Chondrocyte (in vitro differentiated cells): ENCODE measurements at regions not wholly inside any gene's neighbourhood (a gene's known extent, or its start where the extent isn't known, plus 50 kb on each side); places are given as distances from the start of the nearest gene placed in this dataset.

Source experiments
- DNase-seq: peaks from one replicate; pipeline ENCODE4 v3.0.0; 2021; ENCODE audit warnings: mixed read lengths, low spot score
- H3K27ac Mint-ChIP-seq: one replicate; pipeline ENCODE4 v1.8.0; 2021; ENCODE audit warnings: mild to moderate bottlenecking, moderate library complexity, mixed read lengths; ENCODE audit not compliant: unreplicated experiment
- H3K27me3 Mint-ChIP-seq: 2 replicates; pipeline ENCODE4 v1.8.0; 2021; ENCODE audit warnings: low read depth, mixed read lengths
- H3K36me3 Mint-ChIP-seq: 2 replicates; pipeline ENCODE4 v1.8.0; 2021; ENCODE audit warnings: low read depth, mixed read lengths
- H3K4me1 Mint-ChIP-seq: 2 replicates; pipeline ENCODE4 v1.8.0; 2021; ENCODE audit warnings: low read depth, mild to moderate bottlenecking, mixed read lengths
- H3K4me3 Mint-ChIP-seq: one replicate; pipeline ENCODE4 v1.8.0; 2021; ENCODE audit warnings: mild to moderate bottlenecking, moderate library complexity, mixed read lengths; ENCODE audit not compliant: unreplicated experiment
- H3K9me3 Mint-ChIP-seq: 2 replicates; pipeline ENCODE4 v1.8.0; 2021; ENCODE audit warnings: low read depth, mixed read lengths
- TF ChIP-seq, protein P1 (sequence below): fragments of 200-600 bp; sonication (generic); IDR thresholded peaks from 2 replicates; pipeline ENCODE4 v1.5.0; 2021; ENCODE audit warnings: antibody characterized with exemption, mild to moderate bottlenecking, moderate library complexity

DNA sequence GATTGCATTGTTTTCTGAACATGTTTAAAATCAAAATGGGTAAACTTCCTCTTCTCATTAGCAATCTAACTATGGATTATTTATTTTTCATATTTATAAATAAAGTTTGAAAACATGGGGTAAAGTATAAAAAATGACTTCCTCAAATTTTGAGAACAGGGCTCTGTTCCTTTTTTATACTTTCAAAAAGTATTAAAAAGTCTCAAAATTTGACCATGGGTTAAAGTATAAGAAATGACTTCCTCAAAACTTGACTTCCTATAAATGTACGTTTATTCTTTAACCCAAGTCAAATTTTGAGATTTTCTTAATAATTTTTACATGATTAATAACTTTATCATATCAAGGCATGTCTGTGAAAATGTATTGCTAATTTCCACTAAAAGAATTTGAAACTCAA is 512.4 kb downstream of the GALR1 start:
- H3K4me3 Mint-ChIP-seq = no peak overlapping the region
- DNase-seq = no peak
- H3K9me3 Mint-ChIP-seq = peaks cover 3% of the 10 kb centered on the region
- H3K4me1 Mint-ChIP-seq = no peaks in the 10 kb centered on the region
- no peaks in the 10 kb centered on the region for H3K36me3 Mint-ChIP-seq
- H3K27ac Mint-ChIP-seq = no peak overlapping the region
- TF ChIP-seq, protein P1, sequence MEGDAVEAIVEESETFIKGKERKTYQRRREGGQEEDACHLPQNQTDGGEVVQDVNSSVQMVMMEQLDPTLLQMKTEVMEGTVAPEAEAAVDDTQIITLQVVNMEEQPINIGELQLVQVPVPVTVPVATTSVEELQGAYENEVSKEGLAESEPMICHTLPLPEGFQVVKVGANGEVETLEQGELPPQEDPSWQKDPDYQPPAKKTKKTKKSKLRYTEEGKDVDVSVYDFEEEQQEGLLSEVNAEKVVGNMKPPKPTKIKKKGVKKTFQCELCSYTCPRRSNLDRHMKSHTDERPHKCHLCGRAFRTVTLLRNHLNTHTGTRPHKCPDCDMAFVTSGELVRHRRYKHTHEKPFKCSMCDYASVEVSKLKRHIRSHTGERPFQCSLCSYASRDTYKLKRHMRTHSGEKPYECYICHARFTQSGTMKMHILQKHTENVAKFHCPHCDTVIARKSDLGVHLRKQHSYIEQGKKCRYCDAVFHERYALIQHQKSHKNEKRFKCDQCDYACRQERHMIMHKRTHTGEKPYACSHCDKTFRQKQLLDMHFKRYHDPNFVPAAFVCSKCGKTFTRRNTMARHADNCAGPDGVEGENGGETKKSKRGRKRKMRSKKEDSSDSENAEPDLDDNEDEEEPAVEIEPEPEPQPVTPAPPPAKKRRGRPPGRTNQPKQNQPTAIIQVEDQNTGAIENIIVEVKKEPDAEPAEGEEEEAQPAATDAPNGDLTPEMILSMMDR = no peak
- peaks cover 25% of the 10 kb centered on the region for H3K27me3 Mint-ChIP-seq

DNA sequence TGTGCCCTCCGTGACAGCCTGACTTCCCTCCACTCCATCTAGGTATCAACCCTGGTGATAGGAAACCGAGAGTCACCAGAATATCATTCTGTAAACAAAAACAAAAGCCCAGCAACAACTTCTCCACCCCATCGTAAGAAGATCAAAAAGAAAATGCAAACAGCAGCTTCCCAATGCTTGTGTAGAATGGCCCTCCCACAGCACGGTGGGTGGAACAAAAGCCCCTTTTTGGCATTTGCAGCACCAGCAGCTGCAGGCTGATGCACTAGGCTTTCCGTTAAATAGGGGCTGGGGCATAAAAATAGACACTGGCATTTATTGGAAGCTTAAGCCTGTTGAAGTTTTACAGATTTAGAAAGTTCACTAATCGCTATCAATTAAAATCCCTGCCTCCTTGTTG is 513.0 kb downstream of the GALR1 start:
- Mint-ChIP-seq H3K4me1 (no peaks in the 10 kb centered on the region), H3K27ac (no peak overlapping the region), H3K4me3 (no peak overlapping the region), H3K27me3 (peaks cover 25% of the 10 kb centered on the region), H3K36me3 (no peaks in the 10 kb centered on the region), H3K9me3 (peaks cover 3% of the 10 kb centered on the region)
- DNase-seq = no peak
- TF ChIP-seq, protein P1 = no peak

GRCh38 chr18:77763530-77764145 is 514.0 kb downstream of the GALR1 start:
- no peaks in the 10 kb centered on the region for H3K36me3 Mint-ChIP-seq
- H3K27me3 Mint-ChIP-seq = peaks cover 25% of the 10 kb centered on the region
- TF ChIP-seq, protein P1 = no peak
- peaks cover 3% of the 10 kb centered on the region for H3K9me3 Mint-ChIP-seq
- no peak for DNase-seq
- H3K4me3 Mint-ChIP-seq = no peak overlapping the region
- no peaks in the 10 kb centered on the region for H3K4me1 Mint-ChIP-seq
- no peak overlapping the region for H3K27ac Mint-ChIP-seq

- TF ChIP-seq, protein P1 = peak; percentile 72
- H3K27me3 Mint-ChIP-seq = peaks cover 25% of the 10 kb centered on the region
- no peaks in the 10 kb centered on the region for H3K4me1 Mint-ChIP-seq
- no peaks in the 10 kb centered on the region for H3K36me3 Mint-ChIP-seq
- no peak overlapping the region for H3K27ac Mint-ChIP-seq
- no peak for DNase-seq
- H3K4me3 Mint-ChIP-seq = no peak overlapping the region
- no peaks in the 10 kb centered on the region for H3K9me3 Mint-ChIP-seq
These were observed 515.8 kb downstream of the GALR1 start for GRCh38 chr18:77765468-77765867.

DNA sequence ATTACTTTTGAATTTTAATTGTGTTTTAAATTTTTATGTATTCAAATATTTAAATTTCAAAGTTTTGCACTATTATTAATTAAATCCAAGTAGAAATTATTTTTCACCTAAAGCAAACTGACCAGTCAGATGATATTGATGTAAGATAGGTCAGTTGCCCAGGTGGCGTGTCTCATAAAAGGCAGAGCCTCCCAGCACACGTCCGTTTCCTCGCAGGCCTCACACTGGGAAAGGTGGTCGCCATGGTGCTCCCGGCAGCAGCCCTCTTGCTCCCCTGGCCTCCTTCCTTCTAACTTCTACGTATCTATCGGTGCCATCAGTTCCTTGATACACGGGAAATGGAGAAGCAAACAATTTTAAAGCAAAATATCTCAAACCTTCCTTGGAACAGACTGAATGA is 516.8 kb downstream of the GALR1 start:
- no peak overlapping the region for H3K27ac Mint-ChIP-seq
- no peak overlapping the region for H3K4me3 Mint-ChIP-seq
- DNase-seq = no peak
- no peaks in the 10 kb centered on the region for H3K9me3 Mint-ChIP-seq
- H3K27me3 Mint-ChIP-seq = peaks cover 23% of the 10 kb centered on the region
- TF ChIP-seq, protein P1 = no peak
- no peaks in the 10 kb centered on the region for H3K36me3 Mint-ChIP-seq
- H3K4me1 Mint-ChIP-seq = no peaks in the 10 kb centered on the region
